ENCODE measurements at regions not wholly inside any gene's neighbourhood (a gene's known extent, or its start where the extent isn't known, plus 50 kb on each side); places are given as distances from the start of the nearest gene placed in this dataset.
A peak's percentile ranks its signal among the peaks of the same experiment; 100 is the strongest.

DNA sequence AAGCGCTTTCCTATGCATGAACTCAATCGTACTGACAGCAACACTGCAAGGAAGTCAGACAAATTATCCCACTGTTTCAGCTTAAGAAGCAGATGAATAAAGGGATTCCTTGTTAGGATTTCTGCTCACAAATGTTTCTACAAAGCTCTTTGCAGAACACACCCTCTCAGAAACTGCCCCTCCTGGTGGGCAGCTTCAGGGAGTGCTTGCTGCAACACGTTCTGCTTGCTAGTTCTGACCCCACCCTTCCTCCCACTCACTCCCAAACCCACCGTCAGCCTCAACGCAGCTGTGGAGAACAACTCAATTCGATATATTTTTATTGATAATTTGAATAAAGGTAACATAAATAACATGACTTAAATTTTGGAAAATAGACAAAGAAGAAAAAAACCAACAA lies 250.8 kb upstream of the PRDM1 start:
- TF ChIP-seq, protein P1, sequence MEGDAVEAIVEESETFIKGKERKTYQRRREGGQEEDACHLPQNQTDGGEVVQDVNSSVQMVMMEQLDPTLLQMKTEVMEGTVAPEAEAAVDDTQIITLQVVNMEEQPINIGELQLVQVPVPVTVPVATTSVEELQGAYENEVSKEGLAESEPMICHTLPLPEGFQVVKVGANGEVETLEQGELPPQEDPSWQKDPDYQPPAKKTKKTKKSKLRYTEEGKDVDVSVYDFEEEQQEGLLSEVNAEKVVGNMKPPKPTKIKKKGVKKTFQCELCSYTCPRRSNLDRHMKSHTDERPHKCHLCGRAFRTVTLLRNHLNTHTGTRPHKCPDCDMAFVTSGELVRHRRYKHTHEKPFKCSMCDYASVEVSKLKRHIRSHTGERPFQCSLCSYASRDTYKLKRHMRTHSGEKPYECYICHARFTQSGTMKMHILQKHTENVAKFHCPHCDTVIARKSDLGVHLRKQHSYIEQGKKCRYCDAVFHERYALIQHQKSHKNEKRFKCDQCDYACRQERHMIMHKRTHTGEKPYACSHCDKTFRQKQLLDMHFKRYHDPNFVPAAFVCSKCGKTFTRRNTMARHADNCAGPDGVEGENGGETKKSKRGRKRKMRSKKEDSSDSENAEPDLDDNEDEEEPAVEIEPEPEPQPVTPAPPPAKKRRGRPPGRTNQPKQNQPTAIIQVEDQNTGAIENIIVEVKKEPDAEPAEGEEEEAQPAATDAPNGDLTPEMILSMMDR (conservative IDR thresholded peaks at IDR 0.05), result peak; percentile 45; the same call in 1 of the 2 replicates
- TF ChIP-seq EZH2 (IDR thresholded peaks at IDR 0.05; ENCODE audit: low read depth), result no peak

All from PC-9 (cell line).